HEK293T (cell line): ENCODE measurements at regions not wholly inside any gene's neighbourhood (a gene's known extent, or its start where the extent isn't known, plus 50 kb on each side); places are given as distances from the start of the nearest gene placed in this dataset.

Experiments
- ARNT ChIP-seq: fragments of 450-650 bp; IDR thresholded peaks from 2 replicates; pipeline ENCODE4 v1.6.1; 2017; ENCODE audit warnings: mild to moderate bottlenecking
- BHLHE40 ChIP-seq: fragments of 450-650 bp; IDR thresholded peaks from 2 replicates; pipeline ENCODE4 v1.6.1; 2016; ENCODE audit warnings: mild to moderate bottlenecking, moderate library complexity, borderline replicate concordance
- ELF4 ChIP-seq: fragments of 450-650 bp; IDR thresholded peaks from 2 replicates; pipeline ENCODE4 v1.6.1; 2017; ENCODE audit warnings: antibody characterized with exemption
- FOXK2 ChIP-seq: fragments of 450-650 bp; IDR thresholded peaks from 2 replicates; pipeline ENCODE4 v1.6.1; 2016; ENCODE audit warnings: mild to moderate bottlenecking
- FOXM1 ChIP-seq: fragments of 450-650 bp; IDR thresholded peaks from 2 replicates; pipeline ENCODE4 v1.6.1; 2017; ENCODE audit warnings: mild to moderate bottlenecking, borderline replicate concordance
- HDGF ChIP-seq: fragments of 450-650 bp; IDR thresholded peaks from 2 replicates; pipeline ENCODE4 v1.6.1; 2017; ENCODE audit warnings: antibody characterized with exemption, borderline replicate concordance
- L3MBTL2 ChIP-seq: fragments of 450-650 bp; conservative IDR thresholded peaks from 2 replicates; pipeline ENCODE4 v1.6.1; 2016; ENCODE audit warnings: mild to moderate bottlenecking
- LEF1 ChIP-seq: fragments of 450-650 bp; IDR thresholded peaks from 2 replicates; pipeline ENCODE4 v1.6.1; 2017; ENCODE audit warnings: mild to moderate bottlenecking, borderline replicate concordance
- SP1 ChIP-seq: fragments of 450-650 bp; IDR thresholded peaks from 2 replicates; pipeline ENCODE4 v1.6.1; 2017
- SUZ12 ChIP-seq: fragments of 450-650 bp; IDR thresholded peaks from 2 replicates; pipeline ENCODE4 v1.6.1; 2016; ENCODE audit warnings: mild to moderate bottlenecking
- TARDBP ChIP-seq: fragments of 450-650 bp; IDR thresholded peaks from 2 replicates; pipeline ENCODE4 v1.6.1; 2016
- ZNF384 ChIP-seq: fragments of 450-650 bp; IDR thresholded peaks from 2 replicates; pipeline ENCODE4 v1.6.1; 2016
- TF ChIP-seq, protein P1 (sequence below): fragments of 450-650 bp; IDR thresholded peaks from 2 replicates; pipeline ENCODE4 v1.6.1; 2016

DNA sequence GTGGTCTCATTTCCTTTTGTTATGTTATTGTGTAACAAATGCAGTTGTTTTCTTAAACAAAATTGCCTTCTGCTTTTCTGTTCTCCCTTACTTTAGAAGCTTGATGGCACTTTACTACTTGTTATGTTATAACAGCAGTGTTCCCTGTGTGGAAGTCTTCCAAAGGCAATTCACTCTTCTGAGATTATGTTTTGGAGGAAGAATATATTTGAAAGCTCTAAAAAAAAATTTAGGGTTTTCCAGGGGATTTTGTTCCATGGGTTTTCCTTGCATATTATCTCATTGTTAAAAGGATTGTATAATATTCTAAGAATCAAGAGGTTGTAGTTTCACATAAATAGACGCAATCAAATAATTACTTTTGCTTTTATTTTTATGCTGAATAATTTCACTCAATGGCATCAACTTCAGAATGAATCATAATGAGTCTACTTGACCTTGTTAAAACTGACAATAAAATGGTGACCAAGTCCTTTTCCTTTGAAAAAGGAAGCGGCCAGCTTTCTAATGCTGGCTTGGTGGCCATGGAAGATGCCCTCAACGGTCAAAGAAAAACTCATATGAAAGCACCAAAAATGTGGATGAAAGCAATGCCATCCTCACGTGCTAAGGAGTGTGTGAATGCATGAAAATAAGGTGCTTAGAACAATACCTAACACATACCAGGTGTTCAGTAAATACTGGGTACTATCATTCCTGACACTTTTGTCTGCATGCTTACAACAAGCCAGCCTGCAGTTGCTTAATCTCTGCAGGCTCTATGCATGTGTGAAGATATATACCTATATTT lies 92.4 kb upstream of the KLF6 start:
- TF ChIP-seq TARDBP (no peak), SP1 (no peak), HDGF (no peak), FOXK2 (no peak), ZNF384 (no peak), L3MBTL2 (no peak), BHLHE40 (no peak), ELF4 (no peak), SUZ12 (no peak), FOXM1 (no peak), LEF1 (no peak), ARNT (no peak)
- TF ChIP-seq, protein P1, sequence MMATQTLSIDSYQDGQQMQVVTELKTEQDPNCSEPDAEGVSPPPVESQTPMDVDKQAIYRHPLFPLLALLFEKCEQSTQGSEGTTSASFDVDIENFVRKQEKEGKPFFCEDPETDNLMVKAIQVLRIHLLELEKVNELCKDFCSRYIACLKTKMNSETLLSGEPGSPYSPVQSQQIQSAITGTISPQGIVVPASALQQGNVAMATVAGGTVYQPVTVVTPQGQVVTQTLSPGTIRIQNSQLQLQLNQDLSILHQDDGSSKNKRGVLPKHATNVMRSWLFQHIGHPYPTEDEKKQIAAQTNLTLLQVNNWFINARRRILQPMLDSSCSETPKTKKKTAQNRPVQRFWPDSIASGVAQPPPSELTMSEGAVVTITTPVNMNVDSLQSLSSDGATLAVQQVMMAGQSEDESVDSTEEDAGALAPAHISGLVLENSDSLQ: no peak
